Femur (tissue), 1 donor: ENCODE measurements at regions not wholly inside any gene's neighbourhood (a gene's known extent, or its start where the extent isn't known, plus 50 kb on each side); places are given as distances from the start of the nearest gene placed in this dataset.
"Not testable (repeated sequence)": the region's sequence is repeated elsewhere in the genome, so short reads cannot be mapped to it uniquely, and the experiment has no call there.

Experiments used
- DNase-seq: peaks from one replicate; pipeline ENCODE4 v3.0.0-alpha.2; 2017

DNA sequence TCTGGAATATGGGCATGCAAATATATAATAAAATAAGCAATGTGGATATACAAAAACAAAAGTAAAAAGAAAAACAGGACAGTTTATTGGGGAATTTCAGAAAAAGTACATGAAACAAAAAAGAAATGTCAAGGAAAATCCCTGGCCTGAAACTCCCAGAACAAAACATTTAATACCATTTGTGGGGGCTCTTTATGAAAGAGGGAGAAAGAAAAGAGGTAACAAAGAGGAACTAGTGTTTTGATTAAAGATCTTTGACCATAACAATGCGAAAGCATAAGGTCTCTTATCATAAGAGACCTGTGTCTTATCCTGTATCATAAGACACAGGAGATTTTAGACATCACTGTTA lies 88.6 kb upstream of the ARID1B start:
- no peak for DNase-seq

DNA sequence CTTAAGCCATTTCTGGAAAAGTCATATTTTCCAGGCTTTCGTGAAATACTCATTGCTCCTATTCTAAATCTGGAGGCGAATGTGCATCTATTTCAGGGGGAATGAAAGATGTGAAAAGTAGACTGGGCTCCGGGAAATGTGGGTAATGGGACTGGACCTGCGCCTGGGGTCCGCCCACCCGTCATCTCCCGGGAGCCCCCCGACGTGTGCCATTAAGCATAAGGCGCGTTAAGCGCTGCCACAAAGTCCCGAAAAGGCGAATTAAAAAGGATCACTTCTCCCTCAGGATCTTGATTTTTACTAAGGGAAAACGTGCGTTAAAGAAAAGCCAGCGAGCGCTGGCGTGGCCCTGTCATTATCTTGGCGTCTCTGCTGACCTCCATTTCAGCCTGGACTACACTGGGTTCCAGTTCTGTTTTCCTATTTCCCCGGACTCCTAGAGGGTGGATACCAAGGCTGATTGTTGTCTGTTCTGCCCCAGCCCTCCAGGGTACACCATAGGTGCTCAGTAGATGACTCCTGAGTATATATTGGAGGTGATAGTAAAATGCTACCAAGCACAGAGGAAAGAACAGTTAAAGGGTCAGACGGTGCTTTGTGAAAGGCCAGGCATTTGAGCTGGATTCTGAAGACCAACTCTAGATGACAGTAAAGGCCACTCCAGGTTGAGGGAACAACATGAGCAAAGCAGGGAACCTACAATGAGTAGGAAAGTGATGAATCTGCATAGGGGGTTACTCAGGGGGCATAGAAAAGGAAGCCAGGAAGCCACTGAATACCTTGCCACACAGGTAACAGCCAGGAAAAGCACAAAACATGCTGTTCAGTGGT lies 89.2 kb upstream of the ARID1B start:
- no peak for DNase-seq

DNA sequence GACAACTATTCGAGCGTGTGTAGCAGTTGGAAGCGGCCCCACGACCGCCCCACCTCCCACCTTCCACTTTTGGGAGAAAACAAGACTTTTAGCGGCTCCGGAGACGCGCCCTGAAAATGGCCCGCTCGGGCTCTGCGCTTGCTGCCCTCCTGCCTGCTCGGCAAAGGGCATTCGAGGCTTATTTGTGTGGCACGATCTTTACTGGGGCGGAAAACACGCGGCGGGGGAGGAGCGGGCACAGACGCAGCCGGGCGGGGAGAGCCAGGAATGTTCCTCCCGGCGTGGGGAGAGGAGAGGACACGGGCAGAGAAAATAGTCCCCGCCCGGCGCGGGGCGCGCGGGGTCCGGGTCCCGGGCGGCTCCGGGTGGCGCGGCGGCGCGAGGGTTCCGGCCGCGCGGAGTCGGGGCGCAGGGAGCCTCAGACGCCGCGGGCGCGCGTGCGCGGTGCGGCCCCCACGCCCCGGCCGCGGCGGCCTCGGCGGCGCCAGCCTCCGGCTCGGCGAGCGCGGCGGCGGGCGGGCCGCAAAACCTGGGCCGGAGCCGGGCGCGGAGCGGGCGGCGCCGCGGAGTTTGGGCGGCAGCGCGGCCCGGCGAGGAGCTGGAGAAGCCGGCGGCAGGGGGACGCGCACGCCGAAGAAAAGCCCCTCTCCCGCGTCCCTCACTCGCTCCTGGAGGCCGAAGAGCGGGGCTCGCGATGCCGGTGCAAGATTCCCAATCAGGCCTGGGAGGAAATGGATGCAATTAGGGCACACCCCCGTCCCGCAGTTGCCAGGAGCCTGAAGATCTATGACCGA lies 90.0 kb upstream of the ARID1B start:
- peak; percentile 93 for DNase-seq

DNA sequence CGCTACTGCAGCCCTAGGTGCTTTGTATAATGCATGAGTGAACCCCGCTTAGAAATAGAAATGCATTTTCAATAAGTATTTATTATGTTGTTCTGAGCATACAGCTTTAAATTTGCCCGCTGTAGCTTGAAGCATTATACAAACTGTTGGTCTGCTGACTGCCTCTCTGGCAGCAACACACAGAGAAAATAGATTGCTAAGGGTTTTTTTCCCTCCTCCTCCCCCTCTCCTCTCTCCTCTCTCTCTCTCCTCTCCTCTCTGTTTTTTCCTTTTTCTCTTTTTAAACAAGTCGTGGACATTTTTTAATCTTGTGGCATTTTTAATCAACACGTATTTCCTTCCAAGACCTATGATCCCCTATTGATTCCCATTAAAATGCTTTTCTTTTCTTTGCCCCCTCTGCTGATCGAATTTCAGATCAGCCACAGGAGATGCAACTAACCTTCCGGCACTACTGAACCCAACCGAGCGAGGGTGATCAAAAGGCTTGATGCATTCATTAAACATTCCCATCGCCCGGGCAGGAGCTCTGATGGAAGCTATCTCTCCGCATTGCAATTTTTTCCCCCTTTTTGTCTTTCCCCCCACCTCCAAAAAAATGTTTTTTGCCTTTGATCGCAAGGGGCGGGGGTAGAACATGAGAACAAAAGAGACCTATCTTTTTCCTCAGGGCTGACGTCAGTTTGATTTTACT lies 90.7 kb upstream of the ARID1B start:
- peak; percentile 61 for DNase-seq

DNA sequence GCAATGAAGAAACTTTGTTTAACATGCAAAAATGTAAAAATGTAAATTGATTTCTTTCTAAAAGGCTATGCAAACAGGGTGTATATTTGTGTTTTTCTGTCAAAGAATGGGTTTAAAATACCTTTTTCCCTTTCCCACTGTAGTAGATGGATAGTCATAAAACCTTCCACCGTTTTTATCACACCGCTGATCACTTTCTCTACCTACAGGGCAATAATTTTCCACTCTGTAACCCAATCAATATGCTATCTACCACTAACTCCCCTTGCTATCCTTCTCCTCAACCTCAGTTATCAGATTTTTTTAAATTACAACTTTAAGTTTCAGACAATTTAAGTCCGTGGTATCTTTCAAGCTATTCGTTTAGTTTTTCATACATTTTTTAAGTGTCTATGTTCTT lies 91.4 kb upstream of the ARID1B start:
- DNase-seq = no peak

DNA sequence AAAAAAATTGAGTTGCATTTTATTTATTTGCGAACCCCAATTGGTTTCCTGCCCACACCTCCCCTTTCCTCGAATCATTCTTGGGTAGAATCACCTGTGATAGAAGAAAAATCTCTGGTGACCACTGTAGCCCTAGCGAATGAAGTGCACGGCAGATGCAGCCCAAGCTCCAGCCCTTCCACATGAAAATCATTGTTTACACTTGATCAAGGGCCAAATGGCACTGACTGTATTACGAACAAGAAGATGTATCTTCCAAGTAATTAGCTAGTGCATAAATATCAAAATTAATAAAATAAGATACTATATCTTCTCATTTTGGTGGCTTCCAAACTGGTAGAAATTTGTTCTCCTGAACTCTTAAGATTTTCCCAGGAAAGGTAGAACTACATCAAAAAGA lies 93.4 kb upstream of the ARID1B start:
- DNase-seq = no peak

DNA sequence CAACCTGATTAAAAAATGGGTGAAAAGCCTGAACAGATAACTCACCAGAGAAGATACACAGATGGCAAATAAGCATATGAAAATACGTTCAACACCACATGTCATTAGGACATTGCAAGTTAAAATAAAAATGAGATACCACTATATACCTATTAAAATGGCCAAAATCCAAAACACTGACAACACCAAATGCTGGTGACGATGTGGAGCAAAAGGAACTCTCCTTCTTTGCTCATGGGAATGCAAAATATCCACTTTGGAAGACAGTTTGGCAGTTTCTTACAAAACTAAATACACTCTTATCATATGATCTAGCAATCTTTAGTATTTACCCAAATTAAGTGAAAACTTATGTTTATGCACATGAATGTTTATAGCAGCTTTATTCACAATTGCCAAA lies 100.5 kb upstream of the ARID1B start:
- DNase-seq = no peak

DNA sequence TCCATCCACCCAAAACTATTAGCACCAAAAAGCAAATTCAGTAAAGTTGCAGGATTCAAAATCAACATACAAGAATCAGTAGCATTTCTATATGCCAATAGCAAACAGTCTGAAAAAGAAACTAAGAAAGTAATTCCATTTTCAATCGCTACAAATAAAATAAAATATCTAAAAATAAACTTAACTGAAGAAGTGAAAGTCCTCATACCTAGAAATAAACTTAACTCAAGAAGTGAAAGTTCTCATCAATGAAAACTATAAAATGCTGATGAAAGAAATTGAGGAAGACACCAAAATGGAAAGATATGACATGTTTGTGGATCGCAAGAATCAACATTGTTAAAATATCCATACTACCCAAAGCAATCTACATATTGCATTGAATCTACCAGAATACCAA lies 103.0 kb upstream of the ARID1B start:
- DNase-seq = no peak

DNA sequence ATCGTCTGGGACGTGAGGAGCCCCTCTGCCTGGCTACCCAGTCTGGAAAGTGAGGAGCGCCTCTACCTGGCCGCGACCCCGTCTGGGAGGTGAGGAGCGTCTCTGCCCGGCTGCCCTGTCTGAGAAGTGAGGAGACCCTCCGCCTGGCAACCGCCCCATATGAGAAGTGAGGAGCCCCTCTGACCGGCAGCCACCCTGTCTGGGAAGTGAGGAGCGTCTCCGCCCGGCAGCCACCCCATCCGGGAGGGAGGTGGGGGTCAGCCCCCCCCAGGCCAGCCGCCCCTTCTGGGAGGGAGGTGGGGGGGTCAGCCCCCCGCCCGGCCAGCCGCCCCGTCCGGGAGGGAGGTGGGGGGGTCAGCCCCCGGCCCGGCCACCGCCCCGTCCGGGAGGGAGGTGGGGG lies 107.1 kb upstream of the ARID1B start:
- DNase-seq = not testable (repeated sequence)

DNA sequence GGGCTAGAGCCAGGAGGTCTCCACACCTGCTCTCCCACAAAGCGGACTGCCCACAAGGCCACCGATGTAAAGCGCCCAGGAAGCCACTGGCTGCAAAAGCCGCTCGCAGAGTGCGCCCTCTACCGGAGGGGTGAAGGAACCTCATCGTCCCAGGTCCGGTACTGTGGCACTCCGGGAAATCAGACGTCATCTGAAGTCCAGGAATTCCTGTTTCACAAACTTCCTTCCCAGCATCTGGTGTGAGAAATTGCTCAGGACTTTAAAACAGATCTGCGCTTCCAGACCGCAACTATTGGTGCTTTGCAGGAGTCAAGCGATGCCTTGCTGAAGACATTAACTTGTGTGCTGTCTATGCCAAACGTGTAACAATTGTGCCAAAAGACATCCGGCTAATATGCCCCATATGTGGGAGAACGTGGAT lies 115.1 kb upstream of the ARID1B start:
- DNase-seq = peak; percentile 82

DNA sequence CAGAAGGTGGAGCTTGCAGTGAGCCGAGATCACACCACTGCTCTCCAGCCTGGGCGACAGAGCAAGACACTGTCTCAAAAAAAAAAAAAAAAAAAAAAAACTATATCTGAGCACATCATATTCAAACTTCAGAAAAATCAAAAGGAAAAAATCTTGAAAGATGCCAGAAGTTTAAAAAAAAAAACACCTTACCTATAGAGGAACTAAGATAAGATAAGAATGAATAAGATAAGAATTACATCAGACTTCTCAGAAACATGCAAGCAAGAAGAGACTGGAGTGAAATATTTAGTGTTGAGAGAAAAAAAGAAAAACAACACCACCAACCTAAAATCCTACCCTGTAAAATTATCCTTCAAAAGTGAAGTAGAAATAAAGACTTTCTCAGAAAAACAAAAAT lies 116.8 kb upstream of the ARID1B start:
- DNase-seq = no peak

DNA sequence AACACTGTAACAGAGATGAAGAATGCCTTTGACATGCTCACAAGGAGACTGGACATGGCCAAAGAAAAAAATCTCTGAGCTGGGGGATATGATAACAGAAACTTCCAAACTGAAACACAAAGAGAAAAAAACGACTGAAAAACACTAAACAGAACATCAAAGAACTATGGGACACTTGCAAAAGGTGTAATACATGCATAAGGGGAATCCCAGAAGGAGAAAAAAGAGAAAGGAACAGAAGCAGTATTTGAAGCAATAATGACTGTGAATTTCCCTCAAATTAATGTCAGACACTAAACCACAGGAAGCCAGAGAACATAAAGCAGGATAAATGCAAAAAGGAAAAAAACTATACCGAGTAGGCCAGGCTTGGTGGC lies 117.4 kb upstream of the ARID1B start:
- no peak for DNase-seq

DNA sequence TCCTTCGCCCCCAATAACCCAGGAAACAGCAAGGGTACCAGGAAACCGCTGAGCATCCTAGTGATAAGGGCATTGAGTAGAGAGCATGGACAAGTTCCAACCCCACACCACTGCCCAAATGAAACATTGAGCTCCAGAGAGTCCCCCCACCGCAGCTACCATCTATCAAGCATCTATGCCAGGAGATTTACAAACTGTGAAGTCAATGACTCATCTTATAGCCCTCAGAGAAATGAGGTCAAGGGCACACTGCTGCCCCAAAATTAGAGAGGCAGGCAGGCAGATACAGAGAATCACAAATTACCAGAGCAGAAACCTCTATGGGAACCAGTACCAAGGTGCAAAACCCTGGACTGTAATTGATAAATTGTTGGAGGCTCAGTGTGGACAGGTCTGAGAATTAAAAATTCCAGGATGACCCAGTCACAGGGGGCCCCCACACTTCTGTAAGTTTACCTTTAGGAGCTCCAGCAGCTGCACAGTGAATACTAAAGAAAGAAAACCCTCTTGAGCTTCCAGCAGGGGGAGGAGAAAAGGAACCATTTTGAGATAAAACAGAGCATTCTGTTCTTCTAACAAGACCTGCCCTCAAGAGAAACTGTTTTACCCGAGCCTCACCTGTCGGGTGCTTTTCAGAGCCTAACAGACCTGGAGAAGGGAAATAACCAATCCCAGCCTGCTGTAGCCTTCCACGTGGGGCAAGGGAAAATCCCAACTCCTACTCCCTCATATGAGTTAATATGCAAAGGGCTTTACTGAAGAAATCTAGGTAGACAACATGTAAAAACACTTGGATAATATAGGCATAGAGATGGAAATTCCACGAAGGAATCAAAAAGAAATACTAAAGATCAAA lies 118.0 kb upstream of the ARID1B start:
- DNase-seq = no peak

DNA sequence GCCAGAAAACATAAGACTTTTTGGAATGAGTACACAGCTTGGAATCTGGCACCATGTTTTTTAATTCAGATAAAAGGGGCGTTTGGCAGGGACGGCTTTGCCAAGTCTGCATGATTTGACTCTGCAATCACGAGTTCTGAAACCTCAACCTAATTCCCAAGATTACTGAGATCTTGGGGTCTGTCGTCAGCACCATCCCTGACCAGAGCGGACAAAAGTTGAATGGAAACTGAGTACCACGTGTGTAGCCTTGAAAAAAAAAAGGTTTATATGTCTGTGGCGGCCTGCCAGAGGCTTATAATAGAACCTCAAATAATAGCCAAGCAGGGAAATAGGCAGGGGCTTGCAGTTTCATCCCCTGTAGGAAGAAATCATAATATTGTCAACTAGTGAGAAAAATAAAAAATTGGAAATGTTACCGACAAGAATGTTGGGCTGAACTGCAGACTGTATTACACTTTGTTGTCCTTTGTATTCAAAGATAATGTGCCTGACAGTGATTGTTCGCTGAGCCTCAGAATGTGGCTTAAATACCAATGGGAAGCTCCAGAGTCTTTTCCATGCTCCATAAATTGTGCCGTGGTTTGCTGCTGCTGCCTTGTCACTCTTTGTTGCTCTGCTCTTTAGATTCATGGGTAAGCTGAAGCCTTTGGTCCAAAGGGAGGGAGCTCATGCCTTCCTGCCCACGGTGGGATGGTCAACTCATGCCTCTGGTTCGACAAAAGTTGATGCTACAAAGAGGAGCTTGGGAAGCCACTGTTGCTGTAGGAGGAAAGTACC lies 118.8 kb upstream of the ARID1B start:
- peak; percentile 52 for DNase-seq

DNA sequence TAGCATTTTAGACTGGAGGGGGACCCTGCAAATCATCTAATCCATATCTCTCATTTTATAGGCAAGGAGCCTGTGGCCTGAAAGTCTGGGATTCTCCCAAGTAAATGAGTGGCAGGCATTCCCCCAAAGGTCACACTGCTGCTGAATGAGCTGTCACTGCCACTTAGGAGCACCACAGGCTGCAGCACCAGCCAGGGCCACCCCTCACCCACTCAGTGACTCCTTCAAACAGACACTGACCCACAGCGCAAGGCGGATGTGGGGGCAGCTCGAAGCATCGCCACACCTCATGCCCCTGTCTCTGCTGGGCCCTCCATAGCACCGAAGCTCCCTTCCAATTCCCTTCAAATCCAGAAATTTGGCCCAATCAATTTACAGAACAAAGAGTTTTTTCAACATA lies 119.9 kb upstream of the ARID1B start:
- DNase-seq = no peak

DNA sequence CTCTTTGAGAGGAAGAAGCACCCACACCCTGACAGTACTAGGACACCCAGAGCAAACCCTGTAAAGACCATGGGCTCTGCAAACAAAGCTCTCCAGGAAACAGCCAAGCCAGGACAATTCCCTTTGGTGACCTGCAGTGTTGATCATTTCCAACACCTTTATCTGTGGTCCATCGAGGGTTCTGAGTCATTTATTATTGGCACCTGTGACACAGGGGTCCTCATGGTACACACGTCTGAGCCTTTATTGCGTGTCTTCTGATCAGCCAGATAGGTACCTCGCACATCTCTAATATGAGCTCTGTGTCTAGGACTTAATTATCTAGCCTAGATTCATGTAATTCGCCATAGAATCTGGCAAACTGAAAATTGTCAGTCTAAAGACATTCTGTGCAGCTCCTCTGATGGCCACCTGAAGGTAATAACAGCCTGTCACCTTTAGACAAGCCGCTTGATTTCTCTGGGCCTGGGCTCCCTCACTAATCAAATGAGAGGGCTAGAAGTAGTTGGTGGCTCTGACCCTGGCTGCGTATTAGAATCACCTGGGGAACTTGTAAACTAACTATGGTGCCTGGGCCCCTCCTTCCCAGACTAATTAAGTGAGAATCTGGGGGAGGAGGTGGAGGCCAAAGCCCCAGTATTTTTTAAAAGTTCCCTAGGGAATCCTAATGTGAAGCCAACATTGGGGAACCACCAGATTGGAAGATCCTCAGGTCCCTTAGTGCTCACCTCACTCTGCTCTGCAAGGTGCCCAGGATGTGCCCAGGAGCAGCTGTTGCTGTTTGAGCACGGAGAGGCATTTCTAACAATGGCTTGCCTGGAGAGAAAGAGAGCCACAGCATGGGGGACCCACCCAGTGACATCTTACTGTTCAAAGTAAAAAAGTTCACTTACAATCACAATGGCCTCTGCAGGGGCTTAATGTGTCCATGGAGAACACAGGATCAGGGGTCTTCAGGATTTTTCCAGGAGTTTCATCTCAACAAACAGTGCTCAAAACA lies 122.0 kb upstream of the ARID1B start:
- DNase-seq = no peak

DNA sequence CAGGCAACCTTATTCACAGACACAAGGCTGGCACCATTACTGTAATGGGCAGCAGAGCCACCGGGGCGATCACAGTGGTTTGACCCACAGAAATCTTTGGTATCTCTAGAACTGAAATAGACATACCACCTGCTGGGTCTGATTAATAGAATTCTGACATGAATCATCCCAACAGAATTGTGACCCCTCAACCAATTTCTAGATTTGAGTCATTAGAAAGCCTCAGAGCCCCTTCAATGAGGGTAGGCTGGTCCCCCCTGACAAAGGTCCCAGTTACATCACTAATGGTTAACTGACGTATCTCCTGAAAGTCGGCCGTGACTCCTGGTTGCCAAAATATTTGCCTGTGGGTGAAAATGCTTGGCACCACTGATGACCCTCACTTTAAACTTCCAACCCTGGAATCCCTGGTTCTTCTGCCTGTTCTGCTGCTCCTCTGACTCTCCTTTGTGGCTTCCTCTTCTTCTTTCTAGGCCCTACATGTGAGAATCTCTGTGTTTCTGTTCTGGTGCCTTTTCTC lies 124.9 kb upstream of the ARID1B start:
- DNase-seq = no peak

DNA sequence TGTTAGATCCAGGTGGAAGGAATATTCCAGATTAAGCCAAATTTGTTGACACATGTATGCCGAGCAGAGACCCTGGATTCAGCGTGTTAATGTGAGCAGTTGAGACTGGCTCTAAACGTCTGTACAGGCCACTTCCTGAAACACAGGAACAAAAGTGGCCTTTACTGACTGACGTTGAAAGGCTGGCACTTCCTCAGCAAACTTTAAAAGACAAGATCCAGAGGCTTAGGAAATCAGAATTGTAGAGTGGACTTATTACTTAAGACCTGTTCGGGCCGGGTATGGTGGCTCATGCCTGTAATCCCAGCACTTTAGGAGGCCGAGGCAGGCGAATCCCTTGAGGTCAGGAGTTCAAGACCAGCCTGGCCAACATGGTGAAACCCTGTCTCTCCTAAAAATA lies 125.7 kb upstream of the ARID1B start:
- DNase-seq = no peak

DNA sequence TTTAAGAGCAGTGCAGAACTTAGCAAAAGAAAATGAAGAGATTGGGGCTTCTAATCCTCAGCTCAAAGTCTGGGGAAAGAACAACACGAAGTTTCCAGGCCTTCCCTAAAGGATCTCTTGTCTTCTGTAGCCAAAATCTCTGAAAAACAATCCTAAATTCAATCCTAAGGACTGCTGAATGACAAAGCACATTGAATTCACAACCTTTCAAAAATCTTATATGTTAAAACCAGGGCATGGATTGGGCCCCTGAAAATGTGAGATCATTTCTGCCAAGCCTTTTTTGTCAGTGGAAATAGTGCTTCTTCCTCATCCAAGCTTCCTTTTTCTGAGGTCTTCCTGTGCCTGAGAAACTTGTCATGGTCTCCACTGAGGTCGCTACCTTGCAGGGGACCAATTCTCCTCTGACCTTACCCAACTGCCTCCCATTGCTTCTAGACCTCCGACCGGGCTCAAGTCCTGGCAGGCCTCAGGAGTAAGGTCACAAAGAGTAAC lies 126.2 kb upstream of the ARID1B start:
- DNase-seq = no peak

DNA sequence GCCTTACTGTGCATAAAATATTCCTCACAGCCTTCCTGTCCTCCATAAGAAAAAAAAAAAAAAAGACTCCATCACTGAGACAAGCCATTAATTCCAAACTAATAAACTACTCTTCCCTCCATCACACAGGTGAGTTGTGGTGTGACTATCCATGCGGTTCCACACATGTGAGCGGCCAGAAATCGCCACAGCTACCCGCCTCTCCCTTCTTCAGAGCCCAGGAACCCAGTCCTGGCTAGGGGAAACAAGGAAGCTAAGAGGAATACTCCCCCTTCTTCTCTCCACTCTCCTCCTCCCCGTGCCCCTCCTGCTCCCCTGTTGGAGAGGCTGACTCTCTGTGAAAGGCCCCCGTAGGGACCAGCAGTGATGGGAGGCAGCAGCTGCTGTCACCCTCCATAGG lies 128.6 kb upstream of the ARID1B start:
- DNase-seq = no peak
